ENCODE measurements at regions not wholly inside any gene's neighbourhood (a gene's known extent, or its start where the extent isn't known, plus 50 kb on each side); places are given as distances from the start of the nearest gene placed in this dataset.

- H3K27ac ChIP-seq, result no peak overlapping the region
- no peak for DNase-seq
- no peak overlapping the region for H3K4me3 ChIP-seq
- TF ChIP-seq CTCF (IDR thresholded peaks at IDR 0.05), result no peak
- no peaks in the 10 kb centered on the region for H3K27me3 ChIP-seq
- intact Hi-C loops (cut with DNase I; ENCODE audit: low total_unique reads), result no loop called here
- H3K4me1 ChIP-seq, result peaks cover 4% of the 10 kb centered on the region
- H3K9me3 ChIP-seq, result no peaks in the 10 kb centered on the region
- 69 to 81% methylated on average over 5 of the region's 5 CpGs for WGBS, 2 donors
- H3K36me3 ChIP-seq (ENCODE audit: low read depth, missing control alignments), result no peaks in the 10 kb centered on the region
Observed at GRCh38 chr1:55938376-55938850, 641.0 kb downstream of the PLPP3 start.

- H3K36me3 ChIP-seq (ENCODE audit: low read depth, missing control alignments), result no peaks in the 10 kb centered on the region
- no peaks in the 10 kb centered on the region for H3K27me3 ChIP-seq
- H3K4me3 ChIP-seq, result no peak overlapping the region
- no peaks in the 10 kb centered on the region for H3K9me3 ChIP-seq
- intact Hi-C loops (cut with DNase I; ENCODE audit: low total_unique reads), result no loop called here
- peaks cover 4% of the 10 kb centered on the region for H3K4me1 ChIP-seq
- WGBS, 2 donors, result 71 to 91% methylated on average over 2 of the region's 3 CpGs
- TF ChIP-seq CTCF (IDR thresholded peaks at IDR 0.05), result no peak
- no peak for TF ChIP-seq POLR2A (IDR thresholded peaks at IDR 0.05)
- no peak for DNase-seq
- H3K27ac ChIP-seq, result no peak overlapping the region
Observed at GRCh38 chr1:55937840-55938375, 641.5 kb downstream of the PLPP3 start.

GRCh38 chr1:55935236-55935635, 644.1 kb downstream of the PLPP3 start:
- Histone ChIP-seq H3K36me3 (ENCODE audit: low read depth, missing control alignments) (no peaks in the 10 kb centered on the region), H3K9me3 (no peaks in the 10 kb centered on the region), H3K27ac (no peak overlapping the region), H3K4me1 (peaks cover 13% of the 10 kb centered on the region), H3K27me3 (no peaks in the 10 kb centered on the region), H3K4me3 (no peak overlapping the region)
- no peak for DNase-seq
- TF ChIP-seq POLR2A (IDR thresholded peaks at IDR 0.05), result no peak
- TF ChIP-seq CTCF (IDR thresholded peaks at IDR 0.05), result no peak
- intact Hi-C loops (cut with DNase I; ENCODE audit: low total_unique reads), result no loop called here
- 57 to 84% methylated on average over 2 to 3 of the region's 5 CpGs for WGBS, 2 donors

GRCh38 chr1:55932402-55932801, 647.0 kb downstream of the PLPP3 start:
- Histone ChIP-seq H3K4me3 (no peak overlapping the region), H3K27me3 (no peaks in the 10 kb centered on the region), H3K4me1 (peaks cover 9% of the 10 kb centered on the region), H3K36me3 (ENCODE audit: low read depth, missing control alignments) (no peaks in the 10 kb centered on the region), H3K27ac (no peak overlapping the region), H3K9me3 (no peaks in the 10 kb centered on the region)
- intact Hi-C loops (cut with DNase I; ENCODE audit: low total_unique reads), result no loop called here
- 94 to 100% methylated on average over 1 of the region's 1 CpG for WGBS, 2 donors
- no peak for DNase-seq
- TF ChIP-seq POLR2A (IDR thresholded peaks at IDR 0.05), result no peak
- no peak for TF ChIP-seq CTCF (IDR thresholded peaks at IDR 0.05)

Data from testis (tissue), 2 donors.